ENCODE measurements at regions not wholly inside any gene's neighbourhood (a gene's known extent, or its start where the extent isn't known, plus 50 kb on each side); places are given as distances from the start of the nearest gene placed in this dataset.

GRCh38 chr10:5274795-5275194 is 78.2 kb downstream of the AKR1C4 start:
- TF ChIP-seq EZH2 (IDR thresholded peaks at IDR 0.05; ENCODE audit: low read depth, unreplicated experiment) (no peak), CTCF (conservative IDR thresholded peaks at IDR 0.05; ENCODE audit: low read depth in 2 of 2) (no peak), EZH2phosphoT487 (IDR thresholded peaks at IDR 0.05; ENCODE audit: unreplicated experiment) (no peak)
